ENCODE measurements at regions not wholly inside any gene's neighbourhood (a gene's known extent, or its start where the extent isn't known, plus 50 kb on each side); places are given as distances from the start of the nearest gene placed in this dataset.

GRCh38 chr4:31298737-31299136 is 578.6 kb downstream of the PCDH7 start:
- no peak for DNase-seq

DNA sequence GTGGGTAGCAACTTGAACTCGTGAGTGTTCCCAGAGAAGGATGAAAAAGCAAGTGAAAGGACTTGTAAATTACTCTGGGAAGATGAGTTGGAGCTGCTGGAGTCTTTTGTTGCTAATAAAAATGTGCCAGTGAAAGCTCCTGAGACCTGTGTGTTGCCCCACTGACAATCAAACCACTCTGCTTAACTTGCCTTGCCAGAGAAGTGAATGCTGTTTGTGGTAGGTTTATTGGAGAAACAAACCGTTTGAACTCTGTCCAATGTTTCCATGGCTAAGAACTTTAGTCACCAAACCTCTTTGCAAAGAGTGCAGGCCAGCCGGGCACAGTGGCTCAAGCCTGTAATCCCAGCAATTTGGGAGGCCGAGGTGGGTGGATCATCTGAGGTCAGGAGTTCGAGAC is 586.9 kb downstream of the PCDH7 start:
- DNase-seq = no peak

DNA sequence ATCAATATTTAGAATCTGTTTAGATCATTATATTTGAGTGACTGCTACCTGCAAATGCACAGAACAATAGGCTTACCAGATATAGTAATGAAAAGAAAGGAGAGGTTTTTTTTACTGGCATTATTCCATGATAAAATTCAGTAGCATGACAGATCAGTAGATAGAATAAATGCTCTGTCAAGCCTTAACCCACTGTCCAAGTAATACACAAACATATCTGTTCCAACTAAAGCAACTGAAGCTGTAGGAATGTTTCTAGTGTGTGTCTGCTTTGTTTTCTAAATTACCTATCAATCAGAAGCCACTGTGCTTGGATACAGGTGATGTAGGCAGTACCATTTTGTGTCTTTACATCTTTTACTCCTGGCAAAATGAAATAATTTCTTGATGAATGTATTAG is 604.6 kb downstream of the PCDH7 start:
- DNase-seq = no peak

DNA sequence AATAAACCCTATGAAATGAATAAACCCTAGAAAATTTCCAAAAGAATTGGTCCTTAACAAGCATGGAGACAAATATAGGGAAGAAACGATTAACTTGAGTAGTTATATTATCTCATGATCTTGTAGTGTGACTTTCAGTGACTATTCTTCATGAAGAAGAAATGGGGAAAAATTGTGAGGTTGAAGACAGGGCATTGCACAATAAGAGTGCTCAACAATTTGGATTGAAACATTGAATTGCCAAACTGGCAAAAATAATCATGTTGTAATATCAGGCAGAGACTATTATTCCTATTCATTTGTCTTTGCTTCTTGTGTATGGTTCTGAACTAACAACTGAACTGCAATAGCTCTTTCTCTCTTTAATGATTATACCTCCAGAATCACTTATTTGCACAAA is 605.1 kb downstream of the PCDH7 start:
- DNase-seq = no peak

DNA sequence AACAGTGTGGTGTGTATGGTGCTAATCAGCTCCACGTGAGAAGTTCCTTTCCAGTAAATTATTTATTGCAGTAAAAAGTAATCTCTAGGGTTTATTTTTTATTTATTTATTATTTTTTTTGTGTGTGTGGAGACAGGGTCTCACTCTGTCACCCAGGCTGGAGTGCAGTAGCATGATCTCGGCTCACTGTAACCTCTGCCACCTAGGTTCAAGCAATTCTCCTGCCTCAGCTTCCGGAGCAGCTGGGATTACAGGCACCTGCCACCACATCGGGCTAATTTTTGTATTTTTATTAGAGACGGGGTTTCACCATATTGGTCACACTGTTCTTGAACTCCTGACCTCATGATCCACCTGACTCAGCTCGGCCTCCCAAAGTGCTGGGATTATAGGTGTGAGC is 606.9 kb downstream of the PCDH7 start:
- no peak for DNase-seq

DNA sequence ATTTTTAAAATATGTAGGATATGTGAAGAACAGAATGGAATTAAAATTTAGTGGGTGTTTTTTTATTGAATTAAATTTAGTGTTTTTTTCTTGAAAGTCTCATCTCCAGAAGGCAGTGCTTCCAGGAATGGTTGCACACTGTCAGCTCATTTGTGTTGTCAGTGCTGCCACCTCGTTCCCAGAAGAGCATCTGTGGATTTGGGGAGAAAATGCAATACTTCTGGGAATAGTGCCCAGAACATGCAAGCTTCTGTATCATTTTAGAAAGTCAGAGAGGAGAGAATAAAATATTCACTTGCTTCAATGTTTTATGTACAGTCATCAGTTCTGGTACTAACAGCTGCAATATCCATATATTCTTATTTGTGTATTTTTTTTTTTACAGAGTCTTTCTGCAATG is 608.8 kb downstream of the PCDH7 start:
- no peak for DNase-seq

DNA sequence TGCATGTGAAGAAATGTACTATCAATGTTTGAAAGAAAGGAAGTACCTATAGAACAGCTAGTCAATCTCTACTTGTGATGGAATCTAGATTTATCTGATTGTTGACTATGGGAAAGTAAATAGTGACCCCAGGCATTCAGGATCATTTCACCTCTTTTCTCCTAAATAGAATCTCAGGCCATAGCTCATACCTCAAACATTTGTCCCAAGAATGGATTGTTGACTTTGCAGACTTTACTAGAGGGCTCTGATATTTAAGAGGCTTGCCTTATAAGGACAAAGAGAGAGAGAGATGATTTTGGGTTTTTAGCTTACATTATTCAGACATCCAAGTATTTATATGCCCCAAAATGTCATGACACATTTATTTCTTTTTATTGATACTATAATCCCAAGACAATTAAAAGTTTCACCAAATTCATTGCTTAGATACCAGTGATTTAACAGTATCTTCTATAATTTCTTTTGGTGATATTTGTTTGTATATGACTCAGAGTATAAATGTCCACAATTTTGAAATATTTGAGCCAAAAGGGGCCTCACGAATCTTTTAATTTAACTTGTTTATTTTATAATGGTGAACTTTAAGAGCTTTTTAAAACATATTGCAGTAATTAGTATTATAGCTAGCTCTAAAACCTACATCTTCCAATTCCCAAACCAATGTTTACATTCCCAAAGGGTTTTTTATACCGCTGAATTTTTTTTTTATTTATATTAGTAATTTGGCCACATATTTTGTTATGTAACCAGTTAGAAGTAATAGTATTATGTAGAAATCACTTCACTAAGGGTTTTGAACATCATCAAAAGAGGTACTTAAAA is 614.1 kb downstream of the PCDH7 start:
- DNase-seq = no peak

DNA sequence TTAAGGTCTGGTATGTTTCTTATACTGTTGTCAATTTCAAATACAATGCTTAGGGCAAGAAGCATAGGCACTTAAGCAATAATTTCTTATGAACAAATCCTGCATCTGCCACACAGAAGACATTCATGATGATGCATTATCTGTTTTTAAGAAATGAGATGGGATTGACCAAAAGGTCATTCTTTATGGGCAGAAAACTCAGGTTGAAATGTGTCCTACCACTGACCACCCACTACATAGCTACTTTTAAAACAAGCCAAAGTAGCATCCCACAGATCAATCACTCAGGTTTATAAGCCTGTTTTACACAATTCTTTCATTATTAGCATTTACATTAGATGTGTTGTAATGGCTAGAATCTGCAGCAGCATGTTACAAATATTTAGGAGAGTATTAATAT is 617.8 kb downstream of the PCDH7 start:
- no peak for DNase-seq

- no peak for DNase-seq
Observed at GRCh38 chr4:31341601-31342359, 621.6 kb downstream of the PCDH7 start.

- no peak for DNase-seq
Observed at GRCh38 chr4:31343061-31343460, 622.9 kb downstream of the PCDH7 start.

DNA sequence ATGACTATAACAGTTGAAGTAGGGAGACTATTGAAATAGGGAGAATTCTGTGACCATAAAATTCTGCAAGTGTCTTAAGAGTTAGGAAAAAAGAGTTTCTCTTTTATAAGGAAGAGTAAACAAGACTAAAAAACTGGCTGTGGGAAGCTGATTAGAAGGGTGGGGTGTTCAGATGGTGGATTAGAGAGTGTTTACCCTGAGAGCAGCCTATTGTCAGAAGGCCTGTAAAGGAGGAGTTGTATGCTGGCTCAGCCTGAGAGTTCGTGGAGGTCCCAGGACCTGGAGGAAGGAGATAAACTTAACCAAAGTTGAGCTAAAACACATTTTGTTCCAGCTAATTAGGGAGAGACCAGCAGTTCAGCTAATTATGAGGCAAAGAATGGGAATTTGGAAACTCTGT is 629.7 kb downstream of the PCDH7 start:
- no peak for DNase-seq

GRCh38 chr4:31351695-31352094 is 631.5 kb downstream of the PCDH7 start:
- no peak for DNase-seq

- DNase-seq = no peak
Observed at GRCh38 chr4:31356839-31357238, 636.7 kb downstream of the PCDH7 start.

GRCh38 chr4:31360786-31361185 is 640.6 kb downstream of the PCDH7 start:
- DNase-seq = no peak

GRCh38 chr4:31362756-31363155 is 642.6 kb downstream of the PCDH7 start:
- no peak for DNase-seq

DNA sequence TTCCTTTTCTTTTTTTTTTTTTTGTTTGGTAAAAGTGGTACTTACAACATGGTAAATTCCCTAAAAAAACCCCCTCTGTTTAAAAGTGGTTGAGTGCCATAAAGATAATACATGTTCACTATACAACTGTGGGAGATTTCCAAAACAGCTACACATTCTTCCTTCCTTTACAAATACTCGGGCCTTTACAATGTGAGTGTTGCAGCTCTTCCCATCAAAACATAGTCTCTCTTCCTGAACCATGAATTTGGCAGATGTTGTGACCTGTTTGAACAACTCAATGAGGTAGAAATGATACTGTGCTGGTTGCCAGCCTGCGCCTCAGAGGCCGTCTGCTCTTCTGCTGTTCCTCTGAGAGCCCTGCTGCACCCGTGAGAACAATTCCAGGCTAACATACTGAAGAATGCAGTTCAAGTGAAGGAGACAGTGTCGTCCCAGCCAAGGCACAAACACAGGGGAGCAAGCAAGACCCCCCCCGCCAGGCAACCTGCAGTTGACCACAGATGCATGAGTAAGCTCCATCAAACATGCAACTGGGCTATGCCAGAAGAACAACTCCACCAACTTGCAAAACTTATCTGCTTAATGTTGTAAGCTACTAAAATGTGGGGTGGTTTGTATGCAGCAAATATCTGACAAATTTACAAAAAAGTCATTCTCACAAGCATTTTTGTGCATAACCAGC is 645.0 kb downstream of the PCDH7 start:
- DNase-seq = no peak

GRCh38 chr4:31366041-31366440 is 645.9 kb downstream of the PCDH7 start:
- no peak for DNase-seq

GRCh38 chr4:31370866-31371465 is 650.8 kb downstream of the PCDH7 start:
- DNase-seq = no peak

DNA sequence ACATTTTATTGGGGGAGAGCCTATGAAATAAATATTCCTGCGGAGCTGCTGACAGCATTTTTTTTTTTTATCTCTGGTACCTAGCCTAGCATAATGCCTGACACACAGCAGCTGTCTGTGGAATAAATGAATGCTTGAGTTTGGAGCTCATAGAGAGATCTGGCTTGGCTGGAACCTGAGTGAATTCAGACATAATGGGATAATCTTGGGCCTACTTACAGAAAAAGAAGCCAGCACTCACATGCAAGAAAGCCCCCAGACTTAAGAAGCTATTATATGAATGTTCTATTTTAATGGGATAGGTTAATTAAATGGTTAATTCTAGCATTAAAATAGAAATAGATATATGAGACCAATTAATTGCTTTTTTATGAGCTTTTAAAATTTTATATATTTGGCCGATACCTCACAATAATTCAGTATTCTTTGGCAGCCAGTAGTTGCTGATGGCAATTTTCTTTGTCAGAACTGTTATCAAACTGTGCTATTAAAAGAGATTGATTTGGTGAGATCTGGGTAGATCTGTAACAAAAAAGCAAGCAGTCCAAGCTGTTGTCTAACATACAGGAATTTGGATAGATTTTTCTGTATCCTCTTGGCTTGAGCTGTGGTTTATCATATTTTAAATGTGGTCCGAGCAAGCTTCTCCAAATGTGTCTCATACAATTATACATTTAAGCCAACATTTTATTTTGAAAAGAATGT is 654.2 kb downstream of the PCDH7 start:
- DNase-seq = no peak

DNA sequence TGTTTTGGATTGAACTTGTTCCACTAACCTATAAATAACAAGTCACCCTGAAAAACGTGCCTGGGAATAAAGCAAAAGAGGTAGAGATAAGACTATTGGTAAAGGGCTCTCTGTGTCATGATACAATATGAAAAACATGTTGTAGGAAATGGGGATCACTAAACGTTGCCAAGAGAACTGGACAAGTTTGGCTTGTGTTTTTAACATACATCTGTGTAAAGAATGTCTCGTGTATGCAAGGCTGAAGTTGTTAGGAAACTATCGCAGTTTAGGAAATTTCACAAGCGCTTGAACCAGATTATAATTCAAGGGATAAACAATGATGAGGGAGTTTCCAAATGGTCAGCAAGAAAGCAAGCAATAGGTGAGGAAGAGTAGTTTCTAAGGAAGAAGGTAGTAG is 655.8 kb downstream of the PCDH7 start:
- no peak for DNase-seq

- DNase-seq = no peak
Observed at GRCh38 chr4:31379364-31379763, 659.2 kb downstream of the PCDH7 start.

- DNase-seq = no peak
Observed at GRCh38 chr4:31383767-31384166, 663.6 kb downstream of the PCDH7 start.

GRCh38 chr4:31390849-31391248 is 670.7 kb downstream of the PCDH7 start:
- no peak for DNase-seq

Measured in NCI-H187 treated with DMSO at 0.1 percent for 48 hours (cell line).